ENCODE measurements at regions not wholly inside any gene's neighbourhood (a gene's known extent, or its start where the extent isn't known, plus 50 kb on each side); places are given as distances from the start of the nearest gene placed in this dataset.

DNA sequence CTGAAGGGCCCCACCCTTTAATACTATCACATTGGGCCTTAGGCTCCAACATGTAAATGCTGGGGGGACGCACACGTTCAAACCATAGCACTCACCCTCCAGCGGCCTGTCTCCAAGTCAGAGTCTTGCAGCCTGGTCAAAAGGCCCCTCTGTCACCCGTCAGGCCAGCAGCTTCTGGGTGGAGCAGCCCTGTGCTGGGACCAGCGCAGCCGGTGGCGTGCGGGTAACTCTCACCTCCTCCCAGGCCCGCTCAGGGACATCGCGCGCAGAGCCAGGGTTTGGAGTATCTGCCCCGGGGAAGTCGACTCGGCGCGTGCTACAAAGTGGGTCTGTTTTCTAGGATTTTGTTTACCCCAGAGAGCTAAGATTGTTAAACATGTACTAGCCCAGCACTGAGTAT is 93.0 kb upstream of the COL5A1 start:
- TF ChIP-seq POLR2AphosphoS5 (IDR thresholded peaks at IDR 0.05; ENCODE audit: borderline replicate concordance, low read depth, low read length) = no peak
- no peak for TF ChIP-seq EZH2 (IDR thresholded peaks at IDR 0.05)

Data from SK-N-MC (cell line).